ENCODE measurements at regions not wholly inside any gene's neighbourhood (a gene's known extent, or its start where the extent isn't known, plus 50 kb on each side); places are given as distances from the start of the nearest gene placed in this dataset.

DNA sequence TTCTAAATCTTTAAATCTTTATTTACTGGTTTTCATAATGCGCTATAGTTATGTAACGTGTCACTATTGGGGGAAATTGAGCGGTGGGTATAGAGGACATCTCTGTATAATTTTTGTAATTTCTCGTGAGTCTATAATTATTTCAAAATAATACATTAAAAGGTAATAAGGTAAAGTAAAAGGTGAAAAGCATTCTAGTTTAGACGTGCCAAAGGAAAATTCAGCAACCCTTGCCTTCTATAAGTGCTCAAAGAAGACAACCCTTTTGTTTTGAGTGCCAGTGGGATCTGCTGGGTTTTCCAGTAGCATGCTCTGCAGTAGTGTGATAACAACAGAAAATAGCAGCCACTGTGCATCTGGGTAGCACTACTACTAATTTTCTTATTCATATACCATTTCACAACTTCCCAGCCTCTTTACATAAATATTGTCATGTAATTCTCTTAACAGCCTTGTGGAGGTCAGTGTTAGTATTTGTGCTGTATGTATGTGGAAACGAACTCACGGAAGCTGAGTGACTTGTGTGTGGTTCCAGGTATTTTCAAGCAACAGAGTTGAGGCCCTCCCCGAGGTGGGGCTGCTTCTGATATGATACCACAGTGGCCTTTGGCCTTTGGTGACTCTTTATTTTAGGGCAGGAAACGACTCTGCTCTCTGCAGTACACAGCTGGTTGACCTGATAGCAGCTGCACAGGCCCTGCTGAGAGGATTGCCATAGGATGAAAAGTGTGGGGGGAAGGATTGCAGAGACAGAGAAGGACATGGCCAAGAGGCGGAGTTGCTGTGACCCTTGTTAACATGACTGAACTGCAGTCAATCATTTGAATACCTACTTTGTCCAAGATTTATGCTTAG lies 104.5 kb downstream of the TDRD15 start:
- TF ChIP-seq CTCF (conservative IDR thresholded peaks at IDR 0.05) (no peak), ZFX (IDR thresholded peaks at IDR 0.05) (no peak)

All from C4-2B (cell line).